ENCODE measurements at regions not wholly inside any gene's neighbourhood (a gene's known extent, or its start where the extent isn't known, plus 50 kb on each side); places are given as distances from the start of the nearest gene placed in this dataset.
"Not testable (repeated sequence)": the region's sequence is repeated elsewhere in the genome, so short reads cannot be mapped to it uniquely, and the experiment has no call there.

DNA sequence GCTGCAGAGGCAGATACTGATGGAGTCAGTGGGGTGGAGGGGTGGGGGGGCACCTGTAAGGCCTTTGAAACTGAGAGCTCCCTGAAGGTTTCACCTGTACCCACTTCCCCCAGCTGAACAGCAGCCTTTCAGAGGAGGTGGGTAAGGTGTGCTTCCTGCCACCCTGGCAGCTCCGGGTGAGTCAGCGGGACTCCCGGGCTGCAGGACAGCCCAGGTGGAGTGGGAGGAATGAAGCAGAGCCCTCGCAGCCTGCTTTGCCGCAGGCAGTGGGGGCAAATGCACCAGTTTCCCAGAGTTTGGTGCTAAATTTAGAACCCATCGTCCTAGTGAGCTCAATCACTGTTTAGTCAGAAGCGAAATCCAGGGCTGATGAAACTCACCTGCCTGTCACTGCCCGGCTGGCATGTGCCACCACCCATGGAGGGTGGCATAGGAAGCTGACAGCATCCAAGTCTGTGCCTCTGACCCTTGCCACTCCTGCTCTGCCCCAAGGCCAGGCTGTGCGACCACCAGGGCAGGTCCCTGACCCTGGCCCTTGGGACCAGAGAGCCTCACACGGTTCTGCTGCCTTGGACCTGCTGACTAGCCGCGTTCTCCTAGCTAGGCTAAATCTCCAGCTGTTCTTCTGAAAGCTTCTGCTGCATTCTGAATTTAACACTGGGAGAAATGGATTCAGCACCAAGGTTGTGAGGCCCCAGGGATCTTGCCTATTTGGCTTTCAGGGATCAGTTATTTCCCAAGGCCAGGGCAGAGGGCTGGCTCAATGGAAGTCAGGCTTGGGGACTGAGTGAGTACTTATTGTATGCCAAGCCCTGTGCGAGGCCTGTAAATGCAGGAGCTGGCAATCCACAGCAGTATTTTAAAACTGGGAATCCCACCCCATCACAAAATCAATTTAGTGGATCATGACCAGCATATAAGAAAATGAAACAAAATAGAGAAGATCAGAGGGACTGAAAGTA lies 67.3 kb upstream of the RASGRF1 start:
- no peak for DNase-seq (ENCODE audit: low read depth in 2 of 2, low spot score in 1 of 2)

DNA sequence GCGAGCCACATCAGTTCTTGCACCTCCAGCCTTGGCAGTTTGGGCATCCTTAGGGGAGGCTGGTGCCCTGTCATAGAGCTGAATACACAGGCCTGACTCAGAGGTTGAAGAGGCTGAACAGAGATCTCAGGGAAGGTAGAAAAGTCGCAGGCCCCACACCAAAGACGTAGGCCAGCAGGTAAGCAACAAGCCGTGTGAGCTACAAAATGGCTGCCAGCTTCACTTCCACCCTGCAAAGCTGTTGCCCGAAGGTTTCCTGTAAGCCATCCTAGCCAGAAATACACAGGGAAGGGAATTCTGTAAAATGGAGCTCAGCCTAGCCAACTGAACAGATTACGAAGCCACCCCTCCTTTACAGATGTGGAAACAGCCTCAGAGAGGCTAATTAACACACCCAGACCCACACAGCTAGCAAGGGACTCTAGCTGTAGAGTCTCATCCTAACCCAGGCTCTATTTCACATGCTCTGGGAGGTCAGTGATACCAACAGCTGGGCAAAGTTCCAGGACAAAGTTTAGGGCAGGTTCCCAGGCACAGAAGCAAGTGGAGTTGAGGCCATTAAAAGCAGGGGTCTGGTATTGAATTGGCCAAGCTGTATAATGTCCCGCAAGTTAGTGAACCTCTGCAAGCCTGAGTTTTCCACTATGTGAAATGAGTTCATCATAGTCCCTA lies 66.3 kb upstream of the RASGRF1 start:
- DNase-seq (ENCODE audit: low read depth in 2 of 2, low spot score in 1 of 2), result no peak

DNA sequence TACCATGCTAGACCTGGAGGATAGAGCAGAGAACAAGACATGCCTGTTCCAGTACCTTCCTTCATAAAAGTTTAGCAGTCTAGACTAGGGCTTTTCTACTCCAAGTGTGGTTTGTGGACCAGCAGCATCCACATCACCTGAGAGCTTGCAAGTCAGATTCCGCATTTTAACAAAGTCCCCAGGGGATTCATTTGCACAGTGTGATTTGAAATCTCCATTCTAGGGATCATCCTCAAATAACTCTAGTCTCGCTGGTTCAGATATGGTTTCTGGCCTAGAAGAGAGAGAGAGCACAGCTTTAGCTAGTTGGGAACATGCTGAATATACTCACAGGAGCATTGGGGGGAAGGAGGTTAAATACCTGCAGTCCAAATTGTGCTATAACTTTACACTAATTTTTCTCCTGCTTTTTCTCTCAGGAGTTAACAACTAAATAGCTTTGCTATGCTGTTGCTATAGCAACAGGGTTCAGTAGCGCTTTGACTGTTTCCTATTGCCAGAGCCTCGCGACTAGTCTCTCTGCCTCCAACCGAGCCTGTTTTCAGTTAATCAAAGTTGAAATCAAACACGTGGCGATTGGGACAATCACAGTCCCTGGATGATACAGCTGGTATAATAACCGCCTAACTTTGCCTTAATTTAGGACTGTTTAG lies 64.0 kb upstream of the RASGRF1 start:
- DNase-seq (ENCODE audit: low read depth in 2 of 2, low spot score in 1 of 2), result no peak

DNA sequence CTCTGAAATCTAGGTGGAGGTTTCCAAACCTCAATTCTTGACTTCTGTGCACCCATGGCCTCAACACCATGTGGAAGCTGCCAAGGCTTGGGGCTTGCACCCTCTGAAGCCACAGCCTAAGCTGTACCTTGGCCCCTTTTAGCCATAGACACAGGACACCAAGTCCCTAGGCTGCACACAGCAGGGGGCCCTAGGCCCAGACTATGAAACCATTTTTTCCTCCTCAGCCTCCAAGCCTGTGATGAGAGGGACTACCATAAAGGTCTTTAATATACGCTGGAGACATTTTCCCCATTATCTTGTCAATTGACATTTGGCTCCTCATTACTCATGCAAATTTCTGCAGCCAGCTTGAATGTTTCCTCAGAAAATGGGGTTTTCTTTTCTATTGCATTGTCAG lies 53.7 kb upstream of the RASGRF1 start:
- DNase-seq (ENCODE audit: low read depth in 2 of 2, low spot score in 1 of 2), result not testable (repeated sequence)

DNA sequence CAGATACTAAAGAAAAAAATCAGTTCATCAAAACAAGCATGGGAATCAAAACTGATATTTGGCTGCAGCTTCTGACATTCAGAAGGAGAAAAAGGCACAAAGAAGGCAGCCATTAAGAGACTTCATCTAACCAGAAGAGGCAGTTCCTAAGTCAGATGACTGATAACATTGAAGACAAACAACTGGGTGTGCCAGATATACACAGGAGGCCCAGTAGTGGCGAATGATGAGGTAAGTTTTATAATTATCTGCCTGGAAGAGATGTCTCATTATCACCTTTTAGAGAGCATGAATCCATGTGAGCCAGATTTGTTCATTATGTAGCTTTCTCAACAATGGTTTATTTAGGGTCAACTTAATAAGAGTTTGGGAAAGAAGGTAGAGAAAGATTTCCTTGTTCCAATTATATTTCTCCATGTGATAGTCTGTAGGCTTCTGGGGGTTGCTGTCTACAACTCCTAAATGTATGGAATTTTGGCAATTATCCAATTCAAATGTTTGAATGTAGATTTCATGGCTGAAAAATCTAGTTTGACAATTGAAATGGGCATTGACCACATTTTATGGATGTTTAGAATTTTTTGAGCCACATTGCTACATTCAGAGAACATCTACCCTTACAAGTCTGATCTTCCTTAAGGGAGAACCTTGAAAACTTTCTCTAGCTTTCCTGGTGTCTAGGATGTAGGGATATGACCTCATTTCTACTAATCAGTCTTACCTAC lies 50.4 kb upstream of the RASGRF1 start:
- no peak for DNase-seq (ENCODE audit: low read depth in 2 of 2, low spot score in 1 of 2)
